H9 (cell line): ENCODE measurements at regions not wholly inside any gene's neighbourhood (a gene's known extent, or its start where the extent isn't known, plus 50 kb on each side); places are given as distances from the start of the nearest gene placed in this dataset.

Source experiments
- DNase-seq: peaks from one replicate; pipeline ENCODE4 v3.0.0-alpha.2; 2017
- H2AFZ ChIP-seq: one replicate; pipeline ENCODE4 v1.6.1; 2013; ENCODE audit warnings: mild to moderate bottlenecking, low read length, control low read depth, moderate library complexity
- H2AK5ac ChIP-seq: 2 replicates; pipeline ENCODE4 v1.6.1; 2013; ENCODE audit warnings: low read length, control low read depth, mixed read lengths; ENCODE audit not compliant: insufficient read length
- H2BK120ac ChIP-seq: one replicate; pipeline ENCODE4 v1.6.1; 2013; ENCODE audit warnings: low read depth, mild to moderate bottlenecking, low read length, control low read depth, inconsistent platforms; ENCODE audit not compliant: poor library complexity, severe bottlenecking
- H2BK12ac ChIP-seq: 2 replicates; pipeline ENCODE4 v1.6.1; 2013; ENCODE audit warnings: low read length, control low read depth, mixed read lengths, low read depth; ENCODE audit not compliant: insufficient read length
- H2BK15ac ChIP-seq: 2 replicates; pipeline ENCODE4 v1.6.1; 2013; ENCODE audit warnings: low read depth, low read length, control low read depth
- H2BK20ac ChIP-seq: one replicate; pipeline ENCODE4 v1.6.1; 2013; ENCODE audit warnings: low read depth, mild to moderate bottlenecking, low read length, control low read depth, inconsistent platforms; ENCODE audit not compliant: poor library complexity, severe bottlenecking
- H2BK5ac ChIP-seq: 2 replicates; pipeline ENCODE4 v1.6.1; 2013; ENCODE audit warnings: low read length, control low read depth, mixed read lengths; ENCODE audit not compliant: insufficient read length
- H3K14ac ChIP-seq: 2 replicates; pipeline ENCODE4 v1.6.1; 2013; ENCODE audit warnings: low read length, control low read depth; ENCODE audit not compliant: insufficient read depth
- H3K18ac ChIP-seq: 2 replicates; pipeline ENCODE4 v1.6.1; 2013; ENCODE audit warnings: low read depth, mild to moderate bottlenecking, mixed read lengths, low read length, control low read depth; ENCODE audit not compliant: insufficient read length
- H3K23ac ChIP-seq: 2 replicates; pipeline ENCODE4 v1.6.1; 2013; ENCODE audit warnings: low read length, control low read depth, mixed read lengths, low read depth; ENCODE audit not compliant: insufficient read length
- H3K23me2 ChIP-seq: 2 replicates; pipeline ENCODE4 v1.6.1; 2013; ENCODE audit warnings: low read depth, mild to moderate bottlenecking, mixed read lengths, low read length, control low read depth; ENCODE audit not compliant: insufficient read length, poor library complexity, severe bottlenecking
- H3K27ac ChIP-seq: 2 replicates; pipeline ENCODE4 v1.5.1; 2013; ENCODE audit warnings: low read length, control low read depth, mixed read lengths, low read depth; ENCODE audit not compliant: insufficient read length
- H3K27me3 ChIP-seq: 2 replicates; pipeline ENCODE4 v1.6.1; 2013; ENCODE audit warnings: low read length, control low read depth, inconsistent platforms; ENCODE audit not compliant: insufficient read depth
- H3K4ac ChIP-seq: 2 replicates; pipeline ENCODE4 v1.6.1; 2013; ENCODE audit warnings: low read depth, mild to moderate bottlenecking, control low read depth, inconsistent platforms, low read length, moderate library complexity
- H3K4me1 ChIP-seq: 2 replicates; pipeline ENCODE4 v1.6.1; 2013; ENCODE audit warnings: low read length, control low read depth, inconsistent platforms; ENCODE audit not compliant: insufficient read depth
- H3K4me2 ChIP-seq: 2 replicates; pipeline ENCODE4 v1.6.1; 2013; ENCODE audit warnings: low read length, control low read depth, mixed read lengths; ENCODE audit not compliant: insufficient read length, insufficient read depth
- H3K56ac ChIP-seq: 2 replicates; pipeline ENCODE4 v1.6.1; 2013; ENCODE audit warnings: low read depth, mild to moderate bottlenecking, mixed read lengths, low read length, control low read depth; ENCODE audit not compliant: insufficient read length
- H3K79me1 ChIP-seq: 2 replicates; pipeline ENCODE4 v1.6.1; 2013; ENCODE audit warnings: low read depth, mild to moderate bottlenecking, moderate library complexity, low read length, control low read depth, inconsistent platforms; ENCODE audit not compliant: insufficient read depth, poor library complexity, severe bottlenecking
- H3K79me2 ChIP-seq: 2 replicates; pipeline ENCODE4 v1.6.1; 2013; ENCODE audit warnings: low read length, control low read depth, inconsistent platforms; ENCODE audit not compliant: insufficient read depth
- H3K9ac ChIP-seq: 2 replicates; pipeline ENCODE4 v1.6.1; 2013; ENCODE audit warnings: low read length, control low read depth, mixed read lengths; ENCODE audit not compliant: insufficient read length; ENCODE audit errors: extremely low read depth
- H3K9me3 ChIP-seq: one replicate; pipeline ENCODE4 v1.6.1; 2013; ENCODE audit warnings: low read depth, low read length, inconsistent platforms; ENCODE audit not compliant: control insufficient read depth
- H3T11ph ChIP-seq: one replicate; pipeline ENCODE4 v1.6.1; 2013; ENCODE audit warnings: mild to moderate bottlenecking, low read length, control low read depth, inconsistent platforms
- H4K20me1 ChIP-seq: one replicate; pipeline ENCODE4 v1.6.1; 2013; ENCODE audit not compliant: control insufficient read depth, insufficient read length, insufficient read depth
- H4K5ac ChIP-seq: 2 replicates; pipeline ENCODE4 v1.6.1; 2013; ENCODE audit warnings: low read depth, mild to moderate bottlenecking, mixed read lengths, low read length, control low read depth; ENCODE audit not compliant: insufficient read length
- H4K8ac ChIP-seq: replicated peaks from 2 replicates; pipeline ENCODE4 v1.6.1; 2013; ENCODE audit warnings: low read length, control low read depth, mixed read lengths, low read depth; ENCODE audit not compliant: insufficient read length
- H4K91ac ChIP-seq: 2 replicates; pipeline ENCODE4 v1.6.1; 2013; ENCODE audit warnings: low read depth, mild to moderate bottlenecking, moderate library complexity, mixed read lengths, low read length, control low read depth; ENCODE audit not compliant: insufficient read length
- H3K27ac Mint-ChIP-seq, 3 experiments: 2 replicates in 2 of 3; 3 replicates in 1 of 3; pipeline ENCODE4 v1.8.0; 2020 to 2021; ENCODE audit warnings: mixed read lengths in 3 of 3, mild to moderate bottlenecking in 1 of 3, moderate library complexity in 1 of 3
- H3K27me3 Mint-ChIP-seq: 2 replicates; pipeline ENCODE4 v1.8.0; 2021; ENCODE audit warnings: low read depth, mild to moderate bottlenecking, moderate library complexity, mixed read lengths
- H3K36me3 Mint-ChIP-seq, 3 experiments: 2 replicates in 2 of 3; 3 replicates in 1 of 3; pipeline ENCODE4 v1.8.0; 2020 to 2021; ENCODE audit warnings: low read depth in 3 of 3, mixed read lengths in 3 of 3; ENCODE audit not compliant: insufficient read depth in 1 of 3
- H3K4me1 Mint-ChIP-seq, 2 experiments: 2 replicates each; pipeline ENCODE4 v1.8.0; 2020; ENCODE audit warnings: mixed read lengths in 2 of 2
- H3K4me3 Mint-ChIP-seq, 2 experiments: 2 replicates in 1 of 2; 3 replicates in 1 of 2; pipeline ENCODE4 v1.8.0; 2020 to 2021; ENCODE audit warnings: mild to moderate bottlenecking in 2 of 2, mixed read lengths in 2 of 2, moderate library complexity in 1 of 2
- H3K9me3 Mint-ChIP-seq, 2 experiments: 2 replicates in 1 of 2; 3 replicates in 1 of 2; pipeline ENCODE4 v1.8.0; 2020; ENCODE audit warnings: mild to moderate bottlenecking in 2 of 2, mixed read lengths in 2 of 2, moderate library complexity in 1 of 2
- CTCF ChIP-seq: fragments of 200-600 bp; sonication (generic); conservative IDR thresholded peaks from 3 replicates; pipeline ENCODE4 v1.8.0; 2021; ENCODE audit warnings: antibody characterized with exemption, mild to moderate bottlenecking
- whole genome bisulfite sequencing: extraction: QIAGEN DNeasy Blood & Tissue Kit; methylation state at CpG from one replicate; pipeline ENCODE4 v1.1.7; 2013; ENCODE audit warnings: missing lambda C conversion rate, low lambda C conversion rate, mixed read lengths; ENCODE audit not compliant: insufficient read length; ENCODE audit errors: extremely low coverage; 5-methylcytosine and 5-hydroxymethylcytosine counted together

- H4K8ac ChIP-seq: no peak overlapping the region
- H2BK120ac ChIP-seq: no peak overlapping the region
- no peak overlapping the region for H2BK20ac ChIP-seq
- no peak overlapping the region for H3T11ph ChIP-seq
- no peak overlapping the region for H3K18ac ChIP-seq
- no peak overlapping the region for H3K4ac ChIP-seq
- H3K36me3 Mint-ChIP-seq: no peaks in the 10 kb centered on the region
- H2BK12ac ChIP-seq: no peak overlapping the region
- no peak overlapping the region for H3K27ac ChIP-seq
- H3K4me1 ChIP-seq: no peaks in the 10 kb centered on the region; the same call in 1 of the 2 replicates
- H3K79me2 ChIP-seq: no peaks in the 10 kb centered on the region
- H4K20me1 ChIP-seq: no peaks in the 10 kb centered on the region
- H3K9ac ChIP-seq: no peak overlapping the region
- no peak overlapping the region for H4K5ac ChIP-seq
- no peaks in the 10 kb centered on the region for H3K9me3 ChIP-seq
- no peak overlapping the region for H4K91ac ChIP-seq
- no peaks in the 10 kb centered on the region for H3K27me3 ChIP-seq
- no peak overlapping the region for H3K27ac Mint-ChIP-seq
- H3K79me1 ChIP-seq: no peaks in the 10 kb centered on the region
- H3K56ac ChIP-seq: no peak overlapping the region
- H2BK5ac ChIP-seq: no peak overlapping the region
- WGBS: no CpG with 5 or more reads among the region's 1 CpG
- DNase-seq: no peak
- no peaks in the 10 kb centered on the region for H3K27me3 Mint-ChIP-seq
- H3K23me2 ChIP-seq: no peaks in the 10 kb centered on the region
- TF ChIP-seq CTCF: no peak
- no peak overlapping the region for H2BK15ac ChIP-seq
- H3K4me2 ChIP-seq: no peak overlapping the region
- H3K14ac ChIP-seq: no peak overlapping the region
- H3K4me1 Mint-ChIP-seq: no peaks in the 10 kb centered on the region
- H2AK5ac ChIP-seq: no peak overlapping the region
- no peaks in the 10 kb centered on the region for H3K9me3 Mint-ChIP-seq
- H3K4me3 Mint-ChIP-seq: no peak overlapping the region
- H3K23ac ChIP-seq: no peak overlapping the region
- no peak overlapping the region for H2AFZ ChIP-seq
Observed at GRCh38 chr20:7136886-7137285, 369.4 kb downstream of the BMP2 start.
